DMS53 (cell line): ENCODE measurements at regions not wholly inside any gene's neighbourhood (a gene's known extent, or its start where the extent isn't known, plus 50 kb on each side); places are given as distances from the start of the nearest gene placed in this dataset.
"Not testable (repeated sequence)": the region's sequence is repeated elsewhere in the genome, so short reads cannot be mapped to it uniquely, and the experiment has no call there.

Experiments used
- DNase-seq: peaks from one replicate; lab custom pipeline; 2025; lab: John Stamatoyannopoulos, UW

DNA sequence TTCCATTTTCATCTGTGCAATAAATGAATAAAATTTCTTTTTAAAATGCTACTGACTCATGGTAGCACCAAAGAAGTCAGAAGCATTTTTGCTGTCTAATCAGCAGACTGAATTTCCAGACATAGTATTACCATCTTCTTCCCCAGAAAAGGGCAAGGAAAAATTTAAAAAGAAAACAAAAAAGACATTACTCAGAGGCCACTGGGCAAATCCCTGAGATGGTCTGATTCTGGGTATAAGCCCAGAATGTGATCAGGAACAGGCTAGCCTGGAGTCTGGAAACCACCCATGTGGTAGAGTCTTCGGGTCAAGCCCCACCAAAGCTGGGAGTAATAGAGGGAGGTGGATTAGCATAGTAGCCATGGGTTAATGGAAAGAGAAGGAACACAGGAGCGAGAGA lies 342.8 kb downstream of the FBXW7 start:
- no peak for DNase-seq

DNA sequence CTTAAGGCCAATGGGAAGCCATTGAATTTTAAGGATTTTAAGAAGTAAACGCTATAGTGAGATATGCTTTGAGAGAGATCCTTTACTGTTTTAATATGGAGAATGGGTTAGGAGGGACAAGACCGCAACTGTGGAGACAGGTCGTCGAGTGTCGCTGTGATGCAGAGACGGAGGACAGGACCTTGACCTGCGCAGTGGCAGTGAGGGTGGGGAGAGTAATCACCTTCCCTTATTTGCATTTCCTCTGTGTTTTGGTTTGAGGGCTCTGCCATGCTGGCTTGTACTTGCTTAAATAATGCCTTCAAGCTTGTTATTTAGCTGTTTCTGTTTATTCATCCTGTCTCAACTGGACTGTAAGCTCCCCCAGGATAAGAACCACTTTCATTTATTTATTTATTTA lies 345.0 kb downstream of the FBXW7 start:
- no peak for DNase-seq

DNA sequence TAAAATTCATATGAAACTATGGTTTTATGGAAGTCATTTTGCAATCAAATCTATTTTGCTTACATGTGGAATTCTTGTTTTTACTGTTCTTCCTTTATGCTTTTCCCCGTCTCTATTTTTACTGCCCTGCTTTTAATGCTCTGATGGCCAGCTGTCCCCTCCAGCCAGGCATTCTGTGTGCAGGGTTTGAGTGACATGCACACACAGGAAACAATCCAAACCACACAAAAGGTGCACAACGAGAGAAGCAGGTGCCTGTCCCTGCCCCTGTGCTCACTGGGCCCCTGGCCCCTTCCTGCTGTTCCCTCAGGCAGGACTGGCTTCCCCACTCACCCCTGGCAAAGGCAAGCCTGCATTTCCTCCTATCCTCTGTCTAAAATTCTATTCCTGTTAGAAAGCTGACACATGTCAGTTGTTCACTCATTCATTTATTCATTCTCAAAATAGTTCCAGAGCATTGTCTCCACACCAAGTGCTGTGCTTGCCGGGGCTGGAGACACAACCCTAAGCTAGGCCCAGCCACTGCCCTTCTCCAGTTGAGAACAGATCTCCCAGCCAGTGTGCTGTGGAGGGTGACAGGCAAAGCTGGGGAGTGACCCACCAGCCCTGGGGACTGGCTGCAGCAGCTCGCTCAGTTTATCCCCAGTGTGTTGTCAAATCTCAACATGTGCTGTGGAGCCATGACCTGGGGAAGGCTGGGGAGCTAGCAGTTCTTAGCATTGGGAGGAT lies 346.3 kb downstream of the FBXW7 start:
- peak; percentile 71 for DNase-seq

DNA sequence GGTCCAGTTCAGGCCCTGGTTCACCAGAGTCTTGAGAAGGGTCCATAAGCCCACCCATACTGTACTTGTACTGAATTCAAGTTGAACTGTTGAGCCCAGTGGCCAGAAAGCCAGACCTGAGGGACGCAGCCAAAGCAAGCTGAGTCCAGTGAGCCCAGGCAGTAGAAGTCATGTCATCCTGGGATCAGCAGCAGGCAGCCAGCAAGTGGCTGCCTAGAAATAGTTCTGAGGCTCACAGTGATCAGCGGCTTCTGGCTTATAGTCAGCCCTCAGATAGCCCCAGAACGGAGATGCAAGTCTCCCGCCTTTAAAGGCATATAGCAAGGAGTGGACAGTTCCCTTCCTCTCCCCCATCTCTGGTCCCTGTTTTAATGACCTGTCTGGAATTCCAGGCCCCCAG lies 347.1 kb downstream of the FBXW7 start:
- peak; percentile 10 for DNase-seq

DNA sequence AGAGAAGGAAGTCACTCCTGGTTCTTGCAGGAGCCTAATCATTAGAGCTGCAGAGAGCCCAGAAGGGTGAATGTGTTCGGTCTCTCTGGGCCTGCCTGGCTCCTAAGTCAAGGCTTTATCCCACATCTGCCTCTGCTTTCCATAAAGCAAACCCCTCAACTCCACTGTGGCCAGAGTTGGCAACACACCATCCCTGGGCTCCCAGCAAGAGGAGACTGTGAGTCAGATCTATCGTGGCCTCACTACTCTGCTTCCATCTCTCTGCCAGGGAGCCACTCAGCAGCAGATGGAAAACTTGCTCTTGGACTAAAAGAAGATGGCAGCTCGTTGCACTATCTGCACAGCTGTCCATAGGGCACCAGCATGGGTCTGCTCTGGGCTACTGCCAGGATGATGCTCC lies 348.2 kb downstream of the FBXW7 start:
- DNase-seq = no peak

DNA sequence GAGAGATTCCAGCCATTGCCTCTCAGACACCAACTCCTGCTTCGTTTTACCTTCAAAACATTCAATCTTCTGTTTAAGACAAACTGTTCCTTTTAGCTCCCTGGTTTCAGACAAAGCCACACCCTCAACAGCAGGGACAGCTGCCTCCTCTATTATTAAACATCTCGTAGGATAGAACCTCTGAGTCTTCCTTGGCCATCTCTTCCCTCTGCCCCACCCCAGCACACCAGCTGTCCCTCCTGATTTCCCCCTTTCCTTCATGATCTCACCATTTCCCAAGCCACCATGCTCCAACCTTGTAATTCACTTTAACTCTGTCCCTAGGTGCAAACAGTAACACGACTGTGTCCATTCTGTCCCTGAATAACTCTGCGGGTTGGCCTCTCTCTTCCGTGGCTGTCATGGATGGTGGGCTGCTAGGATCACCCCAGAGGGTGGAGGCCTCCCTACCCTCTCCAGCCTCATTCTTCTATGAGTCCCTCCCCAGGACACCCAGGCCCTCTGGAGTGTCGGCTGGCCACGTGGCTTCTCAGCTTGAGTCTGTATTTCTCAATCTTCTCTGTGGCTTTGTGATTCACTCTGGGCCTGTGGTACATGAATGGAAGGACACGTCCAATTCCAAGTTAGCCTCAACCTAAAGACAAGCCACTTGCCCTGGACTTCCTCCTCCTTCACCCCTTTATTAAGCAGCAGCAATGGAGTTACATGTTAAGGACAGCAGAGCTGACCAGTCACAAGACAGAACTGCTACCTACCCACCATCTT lies 349.9 kb downstream of the FBXW7 start:
- DNase-seq = no peak

DNA sequence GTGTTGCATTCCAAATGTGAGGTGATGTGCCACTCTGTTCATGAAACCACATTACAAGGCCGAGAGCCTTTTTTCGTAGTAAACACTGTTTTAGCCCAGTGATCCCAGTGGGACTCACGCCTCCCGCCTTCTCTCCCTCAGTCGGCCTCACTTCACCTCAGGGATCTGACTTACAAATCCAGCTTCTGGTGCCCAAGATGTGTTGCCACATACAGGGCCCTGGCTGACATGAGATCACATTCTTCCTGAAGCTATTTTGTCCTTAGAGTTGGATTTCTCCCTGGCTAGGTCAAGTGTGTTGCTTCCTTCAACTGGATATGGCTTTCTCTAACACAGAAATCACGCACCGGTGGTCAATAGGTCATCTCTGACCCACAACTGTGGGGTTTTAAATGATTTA lies 354.7 kb downstream of the FBXW7 start:
- no peak for DNase-seq

DNA sequence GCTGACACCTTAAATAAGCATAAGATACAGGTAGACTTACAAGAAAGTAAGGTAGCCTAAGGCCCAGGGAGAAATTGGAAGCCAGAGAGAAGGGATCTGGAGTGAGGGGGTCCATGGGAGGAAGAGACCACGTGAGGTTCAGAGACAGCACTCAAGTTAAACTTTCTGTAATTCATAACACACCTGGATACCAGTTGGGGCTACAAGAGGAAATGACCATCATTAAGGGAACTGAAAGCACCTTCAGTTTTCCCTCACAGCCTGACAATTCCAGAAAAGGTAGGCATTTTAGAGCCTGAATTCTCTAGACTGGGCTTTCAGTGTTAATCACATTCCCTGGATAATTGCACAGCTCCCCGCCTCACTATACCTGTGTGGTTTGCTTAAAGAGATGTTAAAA lies 355.5 kb downstream of the FBXW7 start:
- DNase-seq = no peak

DNA sequence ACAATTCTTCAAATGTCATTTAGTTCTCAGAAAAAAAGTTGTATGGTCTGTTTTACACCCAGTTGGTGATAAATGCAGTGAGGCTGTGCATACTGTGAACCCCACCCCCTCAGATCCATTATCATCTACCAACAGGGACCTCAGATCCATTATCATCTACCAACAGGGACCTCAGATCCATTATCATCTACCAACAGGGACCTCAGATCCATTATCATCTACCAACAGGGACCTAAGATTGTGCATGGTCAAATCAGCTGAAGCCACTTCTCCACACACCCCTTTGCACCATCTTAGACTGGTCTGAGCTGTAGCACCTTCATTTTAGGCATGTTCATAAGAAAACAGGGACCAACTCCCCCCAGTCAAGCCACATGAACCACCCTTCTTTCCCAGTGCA lies 358.4 kb downstream of the FBXW7 start:
- DNase-seq = not testable (repeated sequence)

DNA sequence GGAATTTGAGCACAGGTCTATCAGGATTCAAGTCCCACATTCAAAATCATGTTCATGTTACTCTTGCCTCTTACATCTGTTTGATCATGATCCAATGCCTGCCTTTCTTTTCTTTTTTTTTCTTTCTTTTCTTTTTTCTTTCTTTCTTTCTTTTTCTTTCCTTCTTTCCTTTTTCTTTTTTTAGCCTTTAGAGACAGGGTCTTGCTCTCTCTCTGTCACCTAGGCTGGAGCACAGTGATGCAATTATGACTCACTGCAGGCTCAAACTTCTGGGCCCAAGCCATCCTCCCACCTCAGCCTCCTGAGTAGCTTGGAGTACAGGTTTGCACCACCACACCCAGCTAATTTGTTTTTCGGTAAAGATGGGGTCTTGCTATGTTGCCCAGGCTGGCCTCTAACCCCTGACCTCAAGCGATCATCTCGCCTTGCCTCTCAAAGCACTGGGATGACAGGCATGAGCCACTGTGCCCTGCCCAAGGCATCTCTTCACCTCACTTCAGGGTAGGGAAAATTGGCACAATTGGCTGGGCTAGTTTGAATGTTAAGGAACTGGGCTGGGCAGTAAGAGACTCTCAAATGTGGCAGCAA lies 359.2 kb downstream of the FBXW7 start:
- DNase-seq = no peak

DNA sequence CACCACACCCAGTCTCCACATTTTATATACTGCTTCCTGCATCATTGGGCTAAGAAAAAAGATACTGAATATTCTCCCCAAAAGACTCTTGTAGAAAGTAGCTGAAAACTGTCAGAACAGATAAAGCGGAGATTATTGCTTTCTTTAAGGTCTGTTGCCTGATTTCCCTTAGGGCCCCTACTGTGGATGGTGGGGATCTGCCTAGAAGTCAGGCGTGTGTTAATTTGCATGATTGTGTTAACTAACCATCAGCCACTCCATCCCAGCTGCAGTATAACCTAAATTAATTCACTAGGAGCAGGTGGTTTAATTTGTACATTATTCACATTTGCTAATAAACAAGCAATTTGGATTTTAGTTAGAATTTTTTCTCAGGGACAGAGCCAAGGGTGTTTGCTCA lies 360.3 kb downstream of the FBXW7 start:
- DNase-seq = no peak

DNA sequence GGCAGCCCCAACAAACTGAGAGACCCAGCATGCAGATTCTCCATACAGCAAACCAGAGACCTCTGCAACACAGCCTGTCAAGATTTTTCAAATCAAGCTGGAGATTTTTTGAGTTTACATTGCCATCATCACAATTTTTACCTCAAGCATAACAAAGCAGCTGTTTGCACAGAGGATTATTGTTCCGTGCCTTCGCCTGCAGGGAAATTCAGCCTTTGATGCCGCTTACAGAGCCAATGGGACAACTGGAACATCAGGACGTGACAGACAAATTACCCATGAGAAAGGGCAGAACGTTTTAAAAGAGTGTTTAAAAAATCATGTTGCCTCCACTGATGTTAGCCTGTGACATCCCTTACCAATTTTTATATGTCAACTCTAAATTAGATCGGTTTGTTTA lies 363.7 kb downstream of the FBXW7 start:
- DNase-seq = peak; percentile 56

DNA sequence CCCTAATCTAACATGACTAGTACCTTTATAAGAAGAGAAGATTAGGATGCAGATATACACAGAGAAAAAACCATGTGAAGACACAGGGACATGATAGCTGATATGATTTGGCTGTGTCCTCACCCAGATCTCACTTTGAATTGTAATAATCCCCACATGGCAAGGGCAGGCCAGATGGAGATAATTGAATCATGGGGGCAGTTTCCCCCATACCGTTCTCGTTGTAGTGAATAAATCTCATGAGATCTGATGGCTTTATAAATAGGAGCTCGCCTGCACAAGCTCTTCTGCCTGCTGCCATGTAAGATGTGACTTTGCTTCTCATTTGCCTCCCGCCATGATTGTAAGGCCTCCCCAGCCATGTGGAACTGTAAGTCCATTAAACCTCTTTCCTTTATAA lies 364.3 kb downstream of the FBXW7 start:
- no peak for DNase-seq

DNA sequence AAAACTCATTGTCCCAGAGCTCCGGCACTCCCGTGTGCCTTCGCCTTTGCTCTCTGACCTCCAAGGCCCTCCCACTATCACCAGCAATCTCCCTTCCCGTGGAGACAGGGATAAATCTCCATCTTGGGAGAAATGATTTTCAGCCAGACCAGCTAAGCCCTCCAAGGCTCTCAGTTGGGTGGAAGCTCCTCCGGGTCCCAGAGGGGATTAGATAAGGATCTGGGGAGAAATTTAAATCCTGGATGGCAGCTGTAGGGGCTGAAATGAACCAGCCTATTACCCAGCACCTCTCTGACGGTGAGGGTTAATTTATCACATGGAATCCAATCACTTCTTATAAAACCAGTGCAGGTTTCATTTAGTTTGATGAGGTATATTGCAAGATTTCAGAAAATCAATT lies 366.2 kb downstream of the FBXW7 start:
- DNase-seq = no peak

DNA sequence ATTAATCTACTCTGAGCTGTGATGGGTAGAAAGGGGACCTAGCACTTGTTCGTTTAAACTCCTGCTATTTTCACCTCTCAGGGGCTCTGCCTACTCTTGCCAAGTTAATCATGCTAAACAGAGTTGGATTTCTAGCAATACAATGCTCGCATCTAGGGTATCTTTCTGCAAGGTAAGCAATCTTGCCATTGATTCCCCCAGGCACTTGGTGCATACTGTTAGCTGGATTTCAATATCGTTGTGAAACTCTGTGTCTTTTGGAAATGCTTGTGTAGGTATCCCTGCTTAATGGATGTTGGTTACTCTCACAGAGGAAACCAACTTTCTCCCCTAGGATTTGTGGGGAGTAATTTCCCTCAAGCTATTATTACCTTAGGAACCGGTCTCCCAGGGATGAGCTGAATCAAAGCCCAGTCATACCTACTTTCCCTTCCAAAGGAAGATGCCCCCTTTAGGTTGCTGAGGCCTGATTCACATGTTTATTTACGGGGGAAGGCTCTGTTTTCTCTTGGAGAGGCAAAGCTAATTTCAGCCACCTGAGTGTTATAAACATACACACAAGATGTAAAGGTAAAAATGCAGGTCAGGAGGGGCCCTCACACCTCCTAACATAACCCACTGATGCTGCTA lies 366.8 kb downstream of the FBXW7 start:
- no peak for DNase-seq

DNA sequence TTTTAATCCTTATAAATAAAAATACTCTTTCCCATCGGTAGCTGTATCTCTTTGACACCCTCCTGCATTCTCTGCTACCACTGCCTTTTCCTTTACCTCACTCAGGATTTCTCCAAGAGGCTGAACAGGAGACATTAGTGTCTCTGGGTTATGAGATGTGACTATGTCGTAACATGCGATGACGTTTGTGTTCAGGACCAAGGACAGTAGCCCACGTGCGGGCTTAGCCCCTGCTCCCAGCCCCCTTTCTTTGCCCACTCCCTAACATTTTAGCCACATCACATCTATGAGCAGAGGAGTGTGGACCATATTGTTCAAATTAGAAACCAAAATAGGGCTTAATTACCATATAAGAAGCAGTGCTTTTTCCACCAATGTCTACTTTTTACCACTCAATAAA lies 369.3 kb downstream of the FBXW7 start:
- no peak for DNase-seq

DNA sequence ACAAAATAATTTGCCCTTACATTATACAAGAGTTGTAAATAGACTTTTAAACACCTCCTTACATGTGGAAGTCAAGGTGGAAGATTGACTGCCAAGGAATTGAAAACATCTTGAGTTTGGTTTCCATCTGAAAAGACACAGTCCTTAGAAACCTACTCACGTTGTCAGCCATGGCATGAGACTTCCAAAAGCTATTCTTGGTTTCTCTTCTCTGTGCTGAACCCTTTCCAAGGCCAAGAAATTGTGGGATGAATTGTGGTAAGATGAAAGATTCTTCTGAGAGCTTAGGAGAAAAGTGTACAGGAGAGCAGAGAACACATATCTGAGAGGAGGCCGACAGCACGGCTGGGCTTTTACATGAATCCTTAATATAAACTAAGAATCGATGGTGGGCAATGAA lies 370.0 kb downstream of the FBXW7 start:
- no peak for DNase-seq

DNA sequence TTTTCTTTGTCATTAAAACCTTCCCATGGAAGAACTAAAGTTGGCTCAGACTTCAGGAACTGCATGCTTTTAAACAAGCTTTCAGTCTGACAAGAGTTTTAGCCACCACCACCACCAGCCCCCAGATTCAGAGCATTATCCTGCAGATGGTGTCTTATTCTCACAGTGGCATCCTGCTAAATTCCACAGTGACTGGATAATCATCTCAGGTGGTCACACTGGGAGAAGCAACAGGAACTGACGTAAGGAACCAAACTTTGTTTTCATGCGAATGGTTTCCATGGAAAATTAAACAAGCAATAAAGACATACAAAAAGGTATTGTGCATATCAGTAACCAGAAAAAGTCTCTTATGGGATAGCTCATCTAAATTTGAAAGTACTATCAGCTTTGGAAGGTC lies 370.7 kb downstream of the FBXW7 start:
- peak; percentile 5 for DNase-seq

DNA sequence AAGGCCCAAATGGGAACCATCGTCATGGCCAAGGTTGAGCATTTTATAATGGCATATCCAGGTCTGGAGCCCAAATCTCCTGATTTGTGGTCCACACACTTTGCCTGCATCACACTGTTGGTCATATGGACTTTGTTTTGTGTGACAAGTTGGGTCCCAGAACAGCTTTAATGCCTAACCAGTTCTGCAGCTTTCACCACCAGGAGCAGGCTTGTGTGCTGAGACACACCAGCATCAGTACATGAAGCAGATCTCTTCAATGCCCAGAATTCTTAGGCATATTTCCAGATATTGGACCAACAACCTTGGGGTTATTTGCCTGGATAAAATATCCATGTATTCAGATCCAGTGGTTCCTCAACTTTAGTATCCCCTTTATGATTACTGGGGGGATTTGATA lies 371.3 kb downstream of the FBXW7 start:
- DNase-seq = peak; percentile 60

DNA sequence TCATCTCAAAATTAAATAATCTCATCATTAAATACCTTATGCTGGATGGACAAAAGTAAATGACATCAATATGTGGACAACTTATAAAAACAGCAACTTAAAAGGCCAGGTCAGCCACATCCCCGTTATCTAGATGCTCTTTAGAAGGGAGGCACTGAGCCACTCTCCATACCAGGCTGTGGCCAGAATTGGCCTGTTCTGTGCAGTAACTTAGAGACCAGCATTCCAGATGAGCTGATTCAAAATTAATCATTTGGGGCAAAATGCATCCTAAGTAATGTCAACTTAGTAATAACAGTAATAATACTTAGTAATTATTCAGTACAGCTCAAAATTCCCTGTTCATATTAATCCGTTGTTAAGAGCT lies 373.6 kb downstream of the FBXW7 start:
- DNase-seq = no peak

DNA sequence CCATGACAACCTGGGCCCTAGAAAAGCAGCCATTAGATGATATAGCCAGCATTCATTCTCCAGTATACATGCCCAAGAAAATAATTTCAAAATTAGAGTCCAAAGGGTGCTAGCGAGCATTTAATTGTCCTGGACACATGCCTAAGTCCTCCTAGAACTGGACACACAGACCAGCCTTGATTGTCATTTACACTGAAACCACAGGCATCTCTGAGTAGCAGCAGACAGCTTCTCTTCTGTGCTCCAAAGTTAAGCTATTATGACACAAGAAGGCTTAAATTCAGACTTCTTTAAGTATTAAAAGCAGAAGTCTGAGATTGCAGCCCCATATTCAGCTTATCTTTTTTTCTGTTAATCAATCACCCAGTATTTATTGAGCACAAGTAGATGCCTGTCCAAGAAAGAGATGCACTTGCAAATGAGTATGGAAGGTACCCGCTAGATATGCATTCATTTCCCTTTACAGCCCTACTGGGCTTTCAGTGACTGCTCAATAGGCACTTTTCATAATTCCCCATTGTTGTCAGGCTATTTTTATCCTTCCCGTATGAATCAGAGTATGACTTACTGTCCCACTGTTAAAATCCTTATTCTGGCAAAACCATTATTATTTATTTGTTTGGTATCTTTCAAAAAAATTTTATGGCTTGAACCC lies 374.1 kb downstream of the FBXW7 start:
- no peak for DNase-seq

DNA sequence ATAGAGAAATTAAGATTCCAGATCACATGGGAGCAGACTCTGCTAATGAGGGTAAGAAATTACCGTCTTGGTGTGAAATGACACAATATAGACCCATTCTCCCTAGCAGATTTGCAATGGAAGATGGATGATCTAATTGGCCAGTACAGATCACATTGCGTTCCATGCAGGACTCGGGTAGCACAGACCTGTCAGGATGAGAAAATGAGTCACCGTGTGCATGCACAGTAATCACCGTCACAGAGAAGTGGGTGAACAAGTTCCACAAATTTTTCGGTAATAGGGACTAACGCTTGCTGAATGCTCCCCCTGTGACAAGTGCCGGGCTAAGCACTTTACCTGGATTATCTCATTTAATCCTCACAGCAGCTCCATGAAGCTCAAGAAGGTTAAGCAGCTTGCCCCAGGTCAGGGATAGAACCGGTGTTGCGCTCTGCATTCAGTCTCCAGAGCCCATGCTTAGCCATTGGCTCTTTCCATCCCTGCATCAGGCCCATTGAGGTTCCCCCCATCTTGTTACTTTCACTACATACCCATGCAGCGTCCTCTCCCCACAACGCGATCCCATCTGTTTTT lies 375.6 kb downstream of the FBXW7 start:
- DNase-seq = no peak
